ENCODE measurements at regions not wholly inside any gene's neighbourhood (a gene's known extent, or its start where the extent isn't known, plus 50 kb on each side); places are given as distances from the start of the nearest gene placed in this dataset.

- ChIA-PET CTCF (no interaction called here), POLR2A (no interaction called here)
- no peaks in the 10 kb centered on the region for H3K9me3 ChIP-seq
- H3K27ac ChIP-seq: no peak overlapping the region
- 30% methylated on average over 3 of the region's 3 CpGs for WGBS (ENCODE audit: missing lambda C conversion rate)
- no peak for ATAC-seq
- TF ChIP-seq SREBF2 (IDR thresholded peaks at IDR 0.05) (no peak), MAFK (IDR thresholded peaks at IDR 0.05; ENCODE audit: partially characterized antibody) (peak; percentile 88)
- H3K4me2 ChIP-seq: no peak overlapping the region
- H3K4me3 ChIP-seq: no peak overlapping the region
- FAIRE-seq: no peak
- peaks cover 3% of the 10 kb centered on the region; the same call in 1 of the 3 replicates for H3K4me1 ChIP-seq
- no peak for DNase-seq (ENCODE audit: low read depth in 1 of 2, low spot score in 1 of 2)
Observed at GRCh38 chr1:239174880-239175279, 211.5 kb upstream of the CHRM3 start.

DNA sequence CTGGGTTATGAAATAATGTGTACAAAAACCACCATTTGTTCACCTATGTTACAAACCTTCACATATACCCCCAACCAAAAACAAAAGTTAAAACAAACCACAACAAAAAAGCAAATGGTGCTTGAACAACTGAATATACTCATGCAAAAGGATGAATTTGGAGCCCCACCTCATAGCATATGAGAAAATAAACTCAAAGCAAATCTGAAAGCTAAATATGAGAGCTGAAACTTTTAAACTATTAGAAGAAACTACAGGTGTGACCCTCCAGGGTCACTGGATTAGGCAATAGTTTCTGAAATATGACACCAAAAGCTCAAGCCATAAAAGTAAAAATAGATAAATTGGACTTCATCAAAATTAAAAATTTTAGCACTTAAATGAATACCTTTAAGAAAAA lies 215.5 kb upstream of the CHRM3 start:
- POLR2A ChIA-PET: no interaction called here
- TF ChIP-seq CBX2 (IDR thresholded peaks at IDR 0.05; ENCODE audit: borderline replicate concordance, low read depth) (no peak), EHMT2 (IDR thresholded peaks at IDR 0.05; ENCODE audit: low read depth) (no peak), NR3C1 (IDR thresholded peaks at IDR 0.05) (no peak), ZFP36 (IDR thresholded peaks at IDR 0.05; ENCODE audit: borderline replicate concordance, partially characterized antibody) (no peak), RFX5 (IDR thresholded peaks at IDR 0.05) (no peak), TP53 (CRISPR knock-in tag; IDR thresholded peaks at IDR 0.05) (no peak), RAD21 (conservative IDR thresholded peaks at IDR 0.05 in 1 of 2, IDR thresholded peaks at IDR 0.05 in 1 of 2) (no peak), KDM5A (IDR thresholded peaks at IDR 0.05) (no peak), SMC3 (IDR thresholded peaks at IDR 0.05) (no peak), FOSL2 (IDR thresholded peaks at IDR 0.05) (no peak), FOSL2 (CRISPR knock-in tag; IDR thresholded peaks at IDR 0.05) (no peak), JUN (IDR thresholded peaks at IDR 0.05) (no peak), ZC3H11A (IDR thresholded peaks at IDR 0.05) (no peak), EP300 (IDR thresholded peaks at IDR 0.05) (no peak), POLR2A (IDR thresholded peaks at IDR 0.05; ENCODE audit: low read length) (no peak), CHD4 (IDR thresholded peaks at IDR 0.05; ENCODE audit: borderline replicate concordance) (no peak), MAZ (IDR thresholded peaks at IDR 0.05; ENCODE audit: borderline replicate concordance, low read depth, low read length) (no peak)
- TF ChIP-seq, protein P1, sequence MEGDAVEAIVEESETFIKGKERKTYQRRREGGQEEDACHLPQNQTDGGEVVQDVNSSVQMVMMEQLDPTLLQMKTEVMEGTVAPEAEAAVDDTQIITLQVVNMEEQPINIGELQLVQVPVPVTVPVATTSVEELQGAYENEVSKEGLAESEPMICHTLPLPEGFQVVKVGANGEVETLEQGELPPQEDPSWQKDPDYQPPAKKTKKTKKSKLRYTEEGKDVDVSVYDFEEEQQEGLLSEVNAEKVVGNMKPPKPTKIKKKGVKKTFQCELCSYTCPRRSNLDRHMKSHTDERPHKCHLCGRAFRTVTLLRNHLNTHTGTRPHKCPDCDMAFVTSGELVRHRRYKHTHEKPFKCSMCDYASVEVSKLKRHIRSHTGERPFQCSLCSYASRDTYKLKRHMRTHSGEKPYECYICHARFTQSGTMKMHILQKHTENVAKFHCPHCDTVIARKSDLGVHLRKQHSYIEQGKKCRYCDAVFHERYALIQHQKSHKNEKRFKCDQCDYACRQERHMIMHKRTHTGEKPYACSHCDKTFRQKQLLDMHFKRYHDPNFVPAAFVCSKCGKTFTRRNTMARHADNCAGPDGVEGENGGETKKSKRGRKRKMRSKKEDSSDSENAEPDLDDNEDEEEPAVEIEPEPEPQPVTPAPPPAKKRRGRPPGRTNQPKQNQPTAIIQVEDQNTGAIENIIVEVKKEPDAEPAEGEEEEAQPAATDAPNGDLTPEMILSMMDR (IDR thresholded peaks at IDR 0.05): no peak
- TF ChIP-seq, protein P2, sequence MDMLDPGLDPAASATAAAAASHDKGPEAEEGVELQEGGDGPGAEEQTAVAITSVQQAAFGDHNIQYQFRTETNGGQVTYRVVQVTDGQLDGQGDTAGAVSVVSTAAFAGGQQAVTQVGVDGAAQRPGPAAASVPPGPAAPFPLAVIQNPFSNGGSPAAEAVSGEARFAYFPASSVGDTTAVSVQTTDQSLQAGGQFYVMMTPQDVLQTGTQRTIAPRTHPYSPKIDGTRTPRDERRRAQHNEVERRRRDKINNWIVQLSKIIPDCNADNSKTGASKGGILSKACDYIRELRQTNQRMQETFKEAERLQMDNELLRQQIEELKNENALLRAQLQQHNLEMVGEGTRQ (IDR thresholded peaks at IDR 0.05): no peak
- no peaks in the 10 kb centered on the region for H3K9me3 ChIP-seq
- H3K4me3 ChIP-seq: no peak overlapping the region
- no peak overlapping the region for H3K27ac ChIP-seq
- DNase-seq (ENCODE audit: low read depth in 1 of 2, low spot score in 1 of 2) (no peak), FAIRE-seq (no peak), ATAC-seq (no peak)
- CTCF ChIA-PET: no interaction called here
- no peaks in the 10 kb centered on the region for H3K4me1 ChIP-seq
- H3K4me2 ChIP-seq: no peak overlapping the region

DNA sequence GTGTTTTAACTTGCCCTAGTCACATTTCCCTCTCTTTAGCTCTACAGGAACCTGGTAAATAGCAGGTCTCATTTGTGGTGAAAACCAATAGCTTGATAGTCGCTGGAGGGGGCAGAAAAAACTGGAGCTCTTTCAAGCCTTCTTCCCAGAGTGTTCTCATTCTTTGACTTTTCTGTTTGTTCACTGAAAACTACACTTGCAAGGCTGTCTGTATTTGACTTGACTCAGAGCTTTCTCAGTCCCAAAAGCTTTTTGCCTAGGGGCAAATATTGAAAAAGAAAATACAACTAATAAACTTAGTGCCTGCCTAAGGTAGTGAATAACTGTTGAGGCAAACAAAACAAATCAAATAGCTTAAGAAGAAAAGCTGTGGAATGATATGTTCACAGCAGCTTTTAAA lies 217.1 kb upstream of the CHRM3 start:
- TF ChIP-seq HOXB13 (CRISPR knock-in tag; IDR thresholded peaks at IDR 0.05; ENCODE audit: low read depth): no peak
- no peak for TF ChIP-seq BHLHE40 (IDR thresholded peaks at IDR 0.05; ENCODE audit: low read depth, low read length)
- TF ChIP-seq ZSCAN20 (CRISPR knock-in tag; IDR thresholded peaks at IDR 0.05): no peak
- Histone ChIP-seq H3K4me2 (no peak overlapping the region), H3K4me1 (no peaks in the 10 kb centered on the region), H3K9me3 (no peaks in the 10 kb centered on the region), H3K27ac (no peak overlapping the region), H3K4me3 (no peak overlapping the region)
- FAIRE-seq (no peak), DNase-seq (ENCODE audit: low read depth in 1 of 2, low spot score in 1 of 2) (no peak), ATAC-seq (no peak)
- 0% methylated on average over 1 of the region's 1 CpG for WGBS (ENCODE audit: missing lambda C conversion rate)
- POLR2A ChIA-PET: no interaction called here
- CTCF ChIA-PET: no interaction called here
